HG03565 (cell line): ENCODE measurements at regions not wholly inside any gene's neighbourhood (a gene's known extent, or its start where the extent isn't known, plus 50 kb on each side); places are given as distances from the start of the nearest gene placed in this dataset.
"Not testable (repeated sequence)": the region's sequence is repeated elsewhere in the genome, so short reads cannot be mapped to it uniquely, and the experiment has no call there.

Source experiments
- ATAC-seq: cut with Tn5 transposase; IDR thresholded peaks from one replicate; pipeline ENCODE4 v1.9.1; 2021; ENCODE audit warnings: mild to moderate bottlenecking, moderate library complexity; ENCODE audit not compliant: unreplicated experiment

DNA sequence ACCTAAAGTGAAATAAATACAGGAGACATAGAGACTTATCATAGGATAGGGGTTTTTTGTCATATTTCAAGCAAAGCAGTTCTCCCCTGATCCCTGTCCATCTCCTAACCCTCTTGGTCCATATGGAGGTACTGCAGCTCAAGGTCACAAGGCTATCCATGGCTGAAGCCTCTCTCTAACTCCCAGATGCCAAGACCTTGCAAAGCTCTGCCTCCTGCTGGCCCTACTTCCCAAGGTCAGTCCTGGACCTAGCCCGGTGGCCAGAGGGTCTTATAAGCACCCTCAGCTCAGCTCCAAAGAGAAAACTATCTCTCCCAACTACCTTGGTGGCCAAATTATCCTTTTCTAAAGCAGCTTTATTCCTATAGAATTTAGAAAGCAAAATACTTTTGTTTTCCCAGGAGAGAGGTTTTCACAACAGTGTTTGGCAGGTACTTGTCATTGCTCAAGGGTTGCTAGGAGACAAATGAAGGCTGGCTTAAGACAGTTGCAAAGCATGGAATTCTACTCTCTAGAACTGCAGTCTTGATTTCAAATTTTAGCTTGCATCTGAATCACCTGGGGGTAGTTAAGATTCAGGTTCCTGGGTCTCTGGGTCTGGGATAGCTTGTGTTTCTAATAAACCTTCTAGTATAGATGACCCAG, 121.5 kb downstream of the XCL2 start:
- ATAC-seq = no peak

DNA sequence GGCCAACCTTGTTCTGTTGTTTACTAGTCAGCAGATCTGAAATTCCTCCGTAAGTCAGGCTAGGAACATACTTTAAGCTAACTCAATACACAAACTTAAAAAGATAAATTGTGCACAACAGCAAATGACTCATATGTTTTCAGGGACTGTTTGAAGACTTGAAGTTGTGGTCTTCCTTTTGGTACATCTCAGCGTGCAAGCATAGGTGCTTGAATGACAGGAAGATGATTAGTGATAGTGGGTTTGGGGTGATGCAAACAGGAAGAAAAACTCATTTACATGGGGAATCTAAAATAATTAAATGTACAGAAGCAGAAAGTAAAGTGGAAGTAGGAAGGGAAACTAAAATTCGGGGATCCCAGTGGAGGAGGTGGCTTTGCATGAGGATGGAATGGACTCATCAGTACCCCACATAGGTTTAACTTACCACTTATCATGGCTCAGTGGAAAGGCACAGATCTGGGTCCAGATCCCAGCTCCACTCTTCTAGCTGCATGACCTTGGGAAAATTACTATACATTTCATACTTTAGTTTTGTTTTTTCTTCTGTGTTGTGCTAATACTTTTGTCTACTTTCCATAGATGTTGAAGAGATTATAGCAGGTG, 122.3 kb downstream of the XCL2 start:
- no peak for ATAC-seq

DNA sequence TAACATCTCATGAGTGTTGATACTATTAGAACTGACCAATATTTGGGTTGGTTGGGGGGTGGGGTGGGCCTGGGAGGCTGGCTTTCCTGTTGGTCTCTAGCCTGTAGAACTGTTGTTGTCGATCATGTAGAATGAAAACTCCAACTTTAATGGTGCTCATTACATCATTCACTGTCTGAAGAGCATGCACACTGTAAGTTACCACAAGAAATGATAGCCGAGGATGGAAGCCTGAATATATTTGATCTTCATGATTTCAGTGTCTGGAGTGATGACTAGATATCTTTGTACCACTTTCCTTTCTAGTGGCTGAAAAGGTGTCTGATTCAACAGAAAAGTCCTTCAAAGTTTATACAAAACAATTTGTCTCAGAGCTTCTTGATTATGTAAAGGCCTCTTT, 123.6 kb downstream of the XCL2 start:
- no peak for ATAC-seq

DNA sequence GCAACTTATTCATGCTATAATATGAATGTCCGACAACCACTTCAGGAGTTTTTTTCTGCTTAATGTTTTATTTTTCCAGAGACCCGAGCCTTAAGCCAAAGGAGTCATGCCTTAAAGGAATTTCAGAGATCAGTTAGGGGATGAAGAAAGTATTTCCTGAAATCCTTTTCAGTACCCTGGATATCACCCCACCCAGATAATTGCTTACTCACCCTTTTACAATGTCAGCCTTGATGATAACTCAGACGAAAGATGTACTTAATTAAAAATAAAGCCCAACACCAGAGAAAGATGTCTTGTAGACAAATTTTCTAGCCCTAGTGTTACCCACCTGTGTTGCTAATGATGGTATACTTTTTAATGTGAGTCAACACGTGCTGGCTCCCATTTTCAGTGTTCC, 124.1 kb downstream of the XCL2 start:
- ATAC-seq = no peak

DNA sequence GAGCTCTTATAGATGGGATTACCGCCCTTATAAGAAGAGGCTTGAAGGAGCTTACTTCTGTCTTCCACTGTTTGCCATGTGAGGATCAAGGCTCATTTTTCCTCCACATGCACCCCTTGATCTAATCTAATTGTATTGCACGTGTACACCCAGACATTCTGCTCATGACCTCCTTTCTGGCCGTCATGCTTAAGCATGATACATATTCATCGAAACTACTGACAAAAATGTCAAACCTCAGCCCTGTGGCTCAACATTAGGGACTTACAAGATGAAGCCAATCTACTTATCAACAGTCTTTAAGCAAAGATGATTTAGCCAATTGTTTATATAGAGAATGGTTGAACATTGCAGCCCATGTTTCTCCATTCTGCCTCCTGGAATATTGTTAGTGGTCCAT, 127.6 kb downstream of the XCL2 start:
- no peak for ATAC-seq

DNA sequence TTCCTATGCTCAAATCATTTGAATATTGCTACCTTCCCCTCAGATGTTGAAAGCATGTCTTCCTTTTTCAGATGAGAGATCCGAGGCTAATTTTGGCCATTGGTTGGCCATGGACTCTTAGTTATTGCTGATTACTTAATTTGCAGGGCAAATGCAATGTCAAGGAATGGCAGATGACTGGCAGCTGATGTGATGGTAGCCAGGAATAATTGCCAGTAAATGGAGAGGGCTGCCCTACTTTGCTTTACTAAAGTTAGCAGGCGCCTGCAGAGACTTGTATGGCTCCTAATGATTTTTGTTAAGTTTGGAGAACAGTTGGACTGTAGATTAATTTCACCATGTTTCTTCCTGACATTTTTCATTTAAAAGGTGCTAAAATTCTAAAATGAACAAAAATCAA, 128.9 kb downstream of the XCL2 start:
- ATAC-seq = no peak

DNA sequence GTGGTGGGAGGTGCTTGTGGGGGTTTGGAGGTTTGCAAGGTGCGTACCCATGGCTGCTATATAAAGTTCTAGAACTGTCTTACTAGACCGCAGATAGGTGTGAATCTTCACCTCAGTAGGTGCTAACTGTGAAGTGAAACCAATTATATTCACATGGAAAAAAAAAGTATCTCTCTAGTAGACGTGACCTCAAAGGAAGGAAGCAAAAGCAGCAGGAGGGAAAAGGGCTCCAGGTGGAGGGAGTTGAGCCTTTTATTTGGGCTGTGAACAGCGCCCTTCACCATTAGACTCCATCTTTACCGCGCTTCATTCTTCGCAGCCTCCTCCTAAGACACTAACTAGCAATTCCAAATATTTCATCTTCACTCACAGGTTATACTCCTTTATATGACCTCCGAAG, 129.8 kb downstream of the TBX19 start:
- no peak for ATAC-seq

DNA sequence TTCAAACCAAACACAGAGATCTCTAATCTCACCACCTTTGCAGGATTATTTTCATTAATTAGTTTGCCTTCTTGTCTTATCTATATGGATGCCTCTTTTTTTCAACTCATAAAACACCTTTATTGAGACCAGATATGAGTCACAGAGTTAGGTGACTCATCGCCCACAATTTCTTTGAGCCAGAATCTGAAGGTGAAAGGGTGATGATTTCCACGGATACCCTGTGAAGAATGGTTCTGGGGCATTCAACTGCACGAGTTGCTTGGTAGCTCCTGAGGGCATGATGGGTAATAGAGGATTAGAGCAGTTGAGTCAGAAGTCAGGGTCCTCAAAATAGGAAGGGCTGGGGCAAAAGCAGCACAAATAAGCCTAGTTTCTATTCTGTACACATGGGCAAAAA, 128.2 kb downstream of the TBX19 start:
- ATAC-seq = no peak

DNA sequence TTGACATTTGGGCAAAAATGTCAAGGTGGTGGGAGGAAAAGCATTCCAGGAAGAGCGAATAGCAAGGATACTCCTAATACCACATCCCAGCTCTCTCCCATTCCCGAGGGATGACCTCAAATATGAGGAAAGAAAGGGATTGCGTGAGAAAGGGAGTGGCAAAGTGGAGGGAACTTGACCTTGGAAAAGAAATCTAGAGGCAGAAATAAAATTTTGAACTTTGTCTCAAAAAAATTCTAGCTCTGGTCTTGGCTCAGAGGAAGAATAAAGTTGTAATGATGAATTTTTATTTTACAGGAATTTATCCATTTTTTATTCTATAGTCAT, 127.8 kb downstream of the TBX19 start:
- ATAC-seq = no peak

DNA sequence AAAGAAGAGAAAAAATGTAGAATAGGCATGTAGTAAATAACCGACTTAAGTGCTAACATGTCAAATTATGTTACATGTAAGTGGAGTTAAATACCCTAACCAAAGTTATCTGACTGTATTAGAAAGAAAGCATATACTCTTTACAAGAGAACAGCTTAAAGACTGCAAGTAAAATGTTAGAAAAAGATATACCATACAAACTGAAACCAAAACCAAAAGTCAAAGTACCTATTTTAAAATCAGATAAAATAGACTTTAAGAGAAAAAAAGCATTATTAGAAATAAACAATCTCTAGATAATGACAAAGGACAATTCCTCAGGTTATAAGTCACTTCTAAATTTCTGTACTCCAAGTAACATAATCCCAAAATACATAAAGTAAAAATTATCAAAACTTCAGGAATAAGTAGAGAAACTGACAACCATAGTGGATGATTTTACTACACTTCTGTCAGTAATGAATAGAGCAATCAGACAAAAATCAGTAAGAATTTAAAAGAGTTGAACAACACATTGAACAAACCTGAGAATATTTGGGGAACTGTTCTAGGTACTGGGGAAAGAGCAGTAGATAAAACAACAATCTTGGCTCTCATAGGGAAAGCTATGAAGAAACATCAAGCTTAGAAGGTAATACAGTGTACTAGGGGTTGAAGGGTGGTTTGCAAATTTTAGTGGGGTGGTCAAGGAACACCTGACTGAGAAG, 127.3 kb downstream of the TBX19 start:
- no peak for ATAC-seq

DNA sequence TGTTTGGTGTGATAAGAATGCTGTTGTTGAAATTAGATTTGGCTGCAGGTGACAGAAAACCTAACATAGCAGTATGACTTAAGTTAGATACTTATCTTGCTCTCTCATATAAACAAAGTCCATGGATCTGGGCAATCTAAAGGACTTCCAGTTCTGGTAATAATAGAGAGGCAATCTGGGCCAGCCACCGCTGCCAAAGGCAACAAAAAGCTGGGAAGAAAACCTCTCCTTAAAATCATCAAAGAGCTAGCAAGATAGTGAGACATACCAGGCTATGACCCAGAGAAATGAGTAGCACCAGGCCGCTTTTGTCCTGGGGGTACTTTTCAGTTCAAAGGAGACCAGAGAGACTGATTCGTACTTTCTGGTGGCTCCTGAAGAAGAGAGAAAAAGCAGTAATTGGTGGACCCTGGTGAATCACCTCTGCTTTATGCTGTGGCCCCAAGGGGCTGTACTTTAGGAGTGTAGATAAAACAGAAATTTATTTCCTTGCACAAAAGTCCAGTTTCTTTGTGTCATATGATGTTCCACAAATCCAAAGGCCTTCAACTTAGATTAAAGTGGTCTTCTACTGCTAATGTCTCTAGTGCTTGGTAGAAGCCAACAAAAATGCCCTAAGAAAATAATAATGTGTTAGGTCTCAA, 125.4 kb downstream of the TBX19 start:
- no peak for ATAC-seq

DNA sequence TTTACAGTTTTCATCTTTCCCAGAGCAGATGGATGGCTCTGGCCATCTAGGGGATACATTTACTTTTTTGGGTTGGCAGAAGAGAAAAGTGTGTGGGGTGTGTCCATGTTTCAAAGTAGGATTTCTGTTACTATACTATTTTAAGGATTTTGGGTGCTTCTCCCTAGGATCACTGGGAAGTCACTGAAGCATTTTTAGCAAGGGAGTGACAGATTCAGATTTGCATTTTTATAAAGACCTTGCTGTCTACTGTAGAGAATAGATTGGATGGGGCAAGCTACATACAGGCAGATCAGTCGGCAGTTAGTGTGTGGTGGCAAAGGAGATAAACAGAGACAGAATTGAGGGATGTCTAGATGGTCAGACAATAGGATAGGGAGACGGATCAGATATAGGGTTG, 122.5 kb downstream of the TBX19 start:
- ATAC-seq = no peak

DNA sequence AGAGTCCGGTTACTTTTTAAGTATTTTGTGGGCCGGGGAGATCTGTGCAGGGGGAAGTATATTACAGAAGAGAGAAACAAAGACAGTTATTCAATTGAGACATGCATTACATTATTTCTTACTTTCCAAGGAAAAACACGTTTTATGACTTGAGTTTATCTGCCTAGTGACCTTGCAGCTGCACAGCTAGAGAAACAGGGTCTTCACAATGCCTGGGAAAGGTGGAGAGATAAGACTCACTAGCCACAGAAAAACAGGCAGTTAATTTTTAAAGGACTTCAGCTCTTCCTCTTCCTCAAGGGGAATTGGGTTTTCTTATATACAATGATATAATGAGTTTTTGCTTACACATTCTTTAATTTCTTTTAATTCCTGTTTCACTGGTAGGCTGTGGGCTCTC, 121.8 kb downstream of the TBX19 start:
- ATAC-seq = not testable (repeated sequence)

DNA sequence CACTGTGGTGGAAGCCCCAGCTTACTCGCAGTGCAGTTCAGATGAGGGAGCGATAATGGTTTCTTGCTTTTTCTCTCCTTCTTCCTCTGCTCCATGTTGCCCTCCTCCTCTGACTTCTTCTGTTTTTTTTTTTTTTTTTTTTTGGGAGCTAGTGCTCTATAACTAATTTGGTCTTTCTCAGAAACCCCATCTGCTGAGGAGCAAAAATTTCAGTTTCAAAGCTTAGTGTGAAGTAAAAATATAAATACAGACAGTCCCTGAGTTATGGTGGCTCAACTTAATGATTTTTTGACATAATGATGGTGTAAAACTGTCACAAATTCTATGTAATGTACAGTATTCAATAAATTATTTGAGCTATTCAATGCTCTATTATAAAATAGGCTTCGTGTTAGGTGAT, 120.7 kb downstream of the TBX19 start:
- no peak for ATAC-seq

DNA sequence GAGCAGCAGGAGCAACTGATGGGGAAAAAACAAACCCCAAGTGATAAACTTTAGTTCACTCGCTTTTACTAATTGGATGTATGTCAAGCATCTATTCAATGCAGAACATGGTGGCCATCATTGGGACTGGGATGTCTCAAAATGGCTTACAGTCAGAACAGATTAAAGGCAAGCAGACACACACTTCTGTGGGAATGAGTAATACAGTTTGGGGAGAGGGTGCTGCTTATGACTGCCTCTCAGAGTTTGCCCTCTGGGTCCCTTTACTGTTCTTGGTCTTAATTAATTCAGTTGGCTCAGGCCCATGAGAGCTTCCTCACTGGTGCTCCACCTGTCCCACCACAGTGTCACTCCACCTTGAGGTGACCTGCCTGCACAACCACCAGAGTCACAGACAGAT, 119.5 kb downstream of the TBX19 start:
- ATAC-seq = no peak

DNA sequence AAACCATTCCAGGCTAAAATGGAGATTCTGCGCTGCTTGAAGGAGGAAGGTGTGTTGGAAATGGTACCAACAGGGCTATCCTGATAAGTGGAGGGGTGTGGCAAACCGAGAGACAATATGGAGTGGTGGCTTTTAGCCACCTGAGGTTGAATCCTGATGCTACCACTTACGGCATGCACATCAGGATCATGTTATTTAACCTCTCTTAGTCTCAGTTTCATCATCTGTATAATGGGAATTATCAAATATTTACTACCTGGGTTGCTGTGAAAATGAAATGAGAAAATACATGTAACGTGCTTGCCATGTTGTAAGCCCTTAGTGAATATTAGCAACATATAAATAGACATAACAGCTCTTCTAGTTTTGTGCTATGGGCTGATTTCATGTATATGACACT, 117.1 kb downstream of the TBX19 start:
- no peak for ATAC-seq

DNA sequence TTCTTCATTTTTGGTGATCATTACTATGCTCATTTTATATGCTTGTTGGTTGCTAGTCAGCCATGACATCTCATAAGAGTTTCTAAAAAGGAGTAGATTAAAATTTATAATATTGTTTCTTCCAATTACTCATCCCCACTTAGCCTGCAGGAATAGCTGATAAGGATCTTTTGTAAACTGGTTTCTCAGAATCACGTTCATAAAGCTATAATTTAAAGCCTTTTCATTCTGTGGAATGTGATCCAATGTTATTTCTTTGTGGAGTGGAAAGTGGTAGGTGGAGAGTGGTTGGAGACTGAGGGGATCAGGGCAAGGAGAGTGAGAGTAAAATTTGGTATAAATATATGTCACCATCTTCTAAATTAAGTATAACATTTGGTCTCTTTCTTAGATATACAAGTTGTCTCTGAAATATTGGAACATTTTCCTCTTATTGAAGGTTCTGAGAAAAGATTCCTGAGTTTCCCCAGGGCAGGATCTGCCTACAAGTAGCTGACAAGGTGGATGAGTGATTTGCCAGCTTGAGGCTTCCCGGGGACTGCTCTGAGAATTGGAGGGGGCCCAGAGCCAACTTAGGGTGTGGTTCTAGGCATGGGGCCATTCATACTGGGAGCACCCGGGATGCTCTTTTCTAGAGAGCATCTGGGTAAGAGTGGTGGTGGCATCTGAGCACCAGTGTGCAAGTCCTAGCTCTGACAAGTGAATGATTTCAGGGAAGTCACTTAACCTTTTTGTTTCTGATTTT, 116.4 kb downstream of the TBX19 start:
- ATAC-seq = no peak

DNA sequence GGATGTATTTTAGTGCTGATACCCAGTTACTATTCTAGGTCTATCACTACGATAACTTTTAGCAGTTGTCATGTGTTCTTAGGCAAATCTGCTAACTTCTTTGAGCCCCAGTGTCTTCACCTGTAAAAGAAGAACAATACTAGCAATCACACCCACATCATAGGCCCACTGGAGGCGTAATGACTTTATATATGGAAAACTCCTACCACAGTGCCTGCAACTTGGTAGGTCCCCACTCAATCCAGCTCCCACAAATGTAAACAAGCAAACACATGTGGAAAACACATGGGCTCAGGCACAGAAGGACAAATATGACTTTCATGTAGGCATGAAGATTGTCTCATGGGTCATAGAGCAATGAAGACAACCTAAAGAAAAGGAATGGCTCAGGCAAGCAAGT, 115.8 kb downstream of the TBX19 start:
- no peak for ATAC-seq

DNA sequence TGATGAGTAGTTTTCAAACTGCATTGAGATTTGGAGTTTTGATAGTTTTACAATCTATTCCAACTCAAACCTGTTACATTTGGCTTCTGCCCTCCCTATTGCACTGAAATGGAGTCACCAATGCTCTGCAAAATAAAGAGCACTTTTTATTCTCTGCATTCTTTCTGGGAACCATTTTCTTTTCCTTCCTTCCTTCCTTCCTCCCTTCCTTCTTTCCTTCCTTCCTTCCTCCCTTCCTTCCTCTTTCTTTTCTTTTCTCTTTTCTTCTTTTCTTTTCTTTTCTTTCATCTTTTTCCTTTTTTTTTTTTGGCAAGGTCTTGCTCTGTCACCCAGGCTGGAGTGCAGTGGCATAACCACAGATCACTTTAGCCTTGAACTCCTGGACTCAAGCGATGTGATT, 114.2 kb downstream of the TBX19 start:
- no peak for ATAC-seq

DNA sequence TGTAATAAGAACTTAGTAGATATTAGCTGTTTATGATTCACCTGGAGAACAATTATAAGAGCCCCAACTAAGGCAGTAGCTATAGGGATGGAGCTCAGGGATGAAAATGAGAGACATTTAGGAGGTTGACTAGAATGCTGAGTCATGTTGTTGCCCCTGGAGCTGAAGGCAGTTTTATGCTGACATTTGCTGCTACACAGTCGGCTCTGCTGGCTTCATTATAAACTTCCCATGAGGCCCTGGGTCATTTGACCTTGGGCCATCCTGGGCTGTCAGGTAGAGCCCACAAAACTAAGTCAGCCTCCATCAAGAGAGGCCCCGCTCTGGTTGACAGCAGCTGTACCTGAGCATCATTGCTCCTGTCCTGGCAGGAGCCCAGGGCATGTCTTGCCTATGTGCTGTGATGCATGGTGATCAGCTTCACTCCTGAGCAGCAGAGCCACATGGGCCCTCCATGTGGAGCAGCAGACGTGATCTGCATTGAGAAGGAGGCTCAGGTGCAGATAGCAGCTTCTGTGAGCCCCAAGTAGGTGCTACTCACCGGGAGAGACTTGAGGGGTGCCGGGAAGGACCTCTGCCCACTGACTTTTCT, 112.4 kb downstream of the TBX19 start:
- ATAC-seq = no peak
